GM21515 (cell line): ENCODE measurements at regions not wholly inside any gene's neighbourhood (a gene's known extent, or its start where the extent isn't known, plus 50 kb on each side); places are given as distances from the start of the nearest gene placed in this dataset.
"Not testable (repeated sequence)": the region's sequence is repeated elsewhere in the genome, so short reads cannot be mapped to it uniquely, and the experiment has no call there.

ENCODE experiments used
- ATAC-seq: cut with Tn5 transposase; IDR thresholded peaks from one replicate; pipeline ENCODE4 v1.9.1; 2021; ENCODE audit not compliant: unreplicated experiment

GRCh38 chr13:54390841-54391240 is 1362.2 kb downstream of the OLFM4 start:
- ATAC-seq, result no peak

- ATAC-seq, result no peak
These were observed 1365.6 kb downstream of the OLFM4 start for GRCh38 chr13:54394085-54394700.

GRCh38 chr13:54394908-54395307 is 1366.3 kb downstream of the OLFM4 start:
- no peak for ATAC-seq

DNA sequence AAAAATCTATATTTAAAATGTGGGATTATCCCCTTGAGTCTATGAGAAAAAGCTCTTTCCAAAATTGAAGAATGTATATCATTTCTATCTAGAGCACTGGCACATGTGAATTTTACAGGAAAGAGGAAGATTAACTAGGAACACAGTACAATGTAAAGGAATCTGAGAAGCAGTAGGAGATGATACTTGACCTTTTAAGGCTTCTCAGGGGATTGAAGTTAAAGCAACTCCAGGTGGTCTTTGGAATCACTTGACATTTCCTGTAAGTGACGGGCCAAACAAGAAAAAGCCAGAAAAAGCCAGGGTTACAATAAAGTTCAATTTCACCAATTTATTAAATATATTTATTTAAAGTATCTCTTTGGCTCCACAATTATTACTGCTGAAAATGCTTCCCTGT is 1373.9 kb downstream of the OLFM4 start:
- no peak for ATAC-seq

GRCh38 chr13:54415753-54416366 is 1387.2 kb downstream of the OLFM4 start:
- ATAC-seq, result no peak

GRCh38 chr13:54422946-54423345 is 1394.3 kb downstream of the OLFM4 start:
- not testable (repeated sequence) for ATAC-seq

- no peak for ATAC-seq
These were observed 1395.7 kb downstream of the OLFM4 start for GRCh38 chr13:54424344-54424743.

- ATAC-seq, result no peak
These were observed 1405.0 kb downstream of the OLFM4 start for GRCh38 chr13:54433493-54434206.

DNA sequence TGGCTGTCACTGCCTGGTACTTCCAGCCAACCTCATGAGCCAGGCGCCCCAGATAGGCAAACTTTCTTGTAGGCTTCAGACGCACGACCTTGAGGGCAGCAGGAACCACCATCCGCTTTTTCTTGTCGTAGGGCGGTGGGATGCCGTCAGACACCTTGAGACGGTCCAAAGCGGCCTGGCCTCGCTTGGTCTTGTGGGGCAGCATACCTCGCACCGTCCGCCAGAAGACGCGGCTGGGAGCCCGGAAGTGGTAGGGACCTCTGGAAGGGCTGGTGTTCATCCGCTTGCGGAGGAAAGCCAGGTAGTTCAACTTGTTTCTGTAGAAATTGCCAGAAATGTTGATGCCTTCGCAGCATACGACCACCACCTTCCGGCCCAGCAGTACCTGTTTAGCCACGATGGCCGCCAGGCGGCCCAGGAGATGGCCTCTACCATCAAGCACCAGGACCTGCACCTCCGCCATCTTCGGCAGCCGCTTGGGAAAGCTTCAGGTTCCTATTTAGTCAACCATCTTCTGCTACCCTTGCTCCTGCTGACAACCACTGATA is 1412.3 kb downstream of the OLFM4 start:
- ATAC-seq, result not testable (repeated sequence)

DNA sequence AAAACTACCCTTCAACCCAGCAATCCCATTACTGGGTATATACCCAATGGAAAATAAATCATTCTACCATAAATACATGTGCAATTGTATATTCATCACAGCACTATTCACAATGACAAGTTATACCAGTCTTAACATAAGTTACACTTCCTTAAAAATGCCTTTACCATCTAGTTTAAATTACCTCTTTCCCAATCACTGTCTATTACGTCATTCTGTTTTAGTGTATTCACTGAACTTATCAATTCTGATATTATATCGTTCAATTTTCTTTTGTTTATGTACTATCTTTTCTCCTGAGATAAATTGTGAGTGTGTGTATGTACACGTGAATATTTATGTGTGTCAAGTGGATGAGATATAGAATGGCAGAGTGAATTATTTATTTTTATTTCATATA is 1416.8 kb downstream of the OLFM4 start:
- ATAC-seq, result no peak

DNA sequence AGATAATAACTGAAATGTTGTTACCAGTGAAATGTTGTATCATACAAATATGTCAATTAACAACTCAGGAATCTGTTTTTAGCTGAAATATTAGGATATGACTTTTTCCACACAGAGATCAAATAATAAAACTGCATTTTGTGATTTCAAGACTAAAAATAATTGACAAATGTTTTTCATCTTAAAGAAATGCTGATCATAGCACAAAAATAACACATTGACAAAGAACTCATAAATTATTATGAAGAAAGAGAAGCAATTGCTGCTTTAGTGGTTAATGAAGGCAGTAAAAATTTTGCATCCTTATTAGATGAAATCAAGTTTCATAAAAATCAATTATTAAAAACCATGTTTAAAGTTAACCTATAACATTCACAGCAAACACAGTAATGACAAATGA is 1417.3 kb downstream of the OLFM4 start:
- ATAC-seq, result no peak

- no peak for ATAC-seq
These were observed 1421.3 kb downstream of the OLFM4 start for GRCh38 chr13:54449922-54450321.

DNA sequence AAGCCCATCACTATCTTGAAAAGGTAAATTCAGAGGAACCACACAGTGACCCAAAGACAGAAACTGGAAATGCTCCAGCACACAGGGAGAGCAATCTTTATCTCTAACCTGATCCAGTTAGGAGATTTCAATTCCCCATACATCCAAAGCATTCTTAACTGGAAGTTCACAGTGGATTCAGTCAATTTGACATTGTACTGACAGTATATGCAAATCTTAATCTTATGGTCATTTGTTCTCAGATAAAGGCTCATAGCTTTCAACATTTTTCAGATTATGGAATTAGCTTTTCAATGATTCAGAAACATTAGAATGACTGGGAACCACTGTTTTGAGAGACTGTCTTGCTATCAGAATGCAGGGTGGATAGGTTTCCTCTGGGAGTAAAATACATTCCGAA is 1455.6 kb downstream of the OLFM4 start:
- no peak for ATAC-seq

DNA sequence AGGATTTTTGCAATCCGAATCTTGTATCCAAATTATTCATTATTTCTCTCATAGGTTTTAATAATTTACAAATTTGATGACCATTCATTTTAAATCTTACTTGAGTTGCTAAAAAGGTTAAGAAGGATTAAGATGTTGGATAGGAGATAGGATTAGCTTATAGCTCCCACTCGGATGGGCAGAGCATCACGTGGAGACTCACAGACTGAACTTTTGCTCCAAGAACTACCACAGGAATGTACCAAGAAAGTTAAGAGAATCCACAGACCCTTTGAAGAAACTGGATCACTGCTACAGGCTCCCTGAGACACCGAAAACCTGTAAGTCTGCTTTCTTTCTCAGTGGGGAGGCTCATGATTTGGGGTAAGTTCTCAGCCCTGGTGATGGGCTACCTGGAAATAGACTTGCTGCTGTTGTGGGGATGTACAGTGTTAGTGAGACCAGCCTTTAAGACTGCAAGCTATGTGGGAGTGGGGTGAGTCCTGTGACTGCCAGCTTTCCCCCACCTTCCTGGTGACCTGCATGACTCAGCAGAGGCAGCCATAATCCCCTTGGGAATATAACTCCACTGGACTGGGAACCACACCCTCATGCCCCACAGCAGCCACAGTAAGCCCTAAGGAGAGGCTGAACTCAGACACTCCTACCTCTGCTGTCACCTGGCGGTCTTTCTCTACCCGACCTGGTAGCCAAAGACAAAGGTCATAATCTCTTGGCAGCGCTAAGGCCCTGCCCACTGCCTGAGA is 1458.0 kb downstream of the OLFM4 start:
- no peak for ATAC-seq

DNA sequence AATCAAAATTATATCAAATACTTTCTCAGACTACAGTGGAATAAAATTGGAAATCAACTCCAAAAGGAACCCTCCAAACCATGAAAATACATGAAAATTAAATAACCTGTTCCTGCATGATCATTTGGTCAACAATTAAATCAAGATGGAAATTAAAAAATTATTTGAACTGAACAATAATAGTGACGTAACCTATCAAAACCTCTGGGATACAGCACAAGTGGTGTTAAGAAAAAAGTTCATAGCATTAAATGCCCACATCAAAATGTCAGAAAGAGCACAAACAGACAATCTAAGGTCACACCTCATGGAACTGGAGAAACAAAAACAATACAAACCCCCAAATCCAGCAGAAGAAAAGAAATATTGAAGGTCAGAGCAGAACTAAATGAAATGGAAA is 1460.7 kb downstream of the OLFM4 start:
- ATAC-seq, result no peak

GRCh38 chr13:54492995-54493394 is 1464.4 kb downstream of the OLFM4 start:
- ATAC-seq, result no peak

DNA sequence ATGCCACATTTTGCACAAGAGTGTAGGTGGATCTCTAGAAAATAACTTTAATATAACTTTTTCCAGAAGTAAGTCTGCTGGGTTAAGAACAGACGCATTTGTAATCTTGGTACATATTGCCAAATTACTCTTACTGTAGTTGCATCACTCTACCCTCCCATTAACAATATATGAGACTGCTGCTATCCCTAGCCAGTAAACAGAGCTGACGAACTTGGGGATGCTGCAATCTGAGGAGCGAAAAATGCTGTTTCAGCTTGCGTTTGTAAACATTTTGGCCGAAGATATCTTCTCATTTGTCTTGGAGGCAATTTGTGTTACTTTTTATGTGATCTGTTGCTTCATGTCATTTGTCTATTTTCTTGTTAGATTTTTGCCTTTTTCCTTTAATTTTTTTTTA is 1482.8 kb downstream of the OLFM4 start:
- no peak for ATAC-seq

DNA sequence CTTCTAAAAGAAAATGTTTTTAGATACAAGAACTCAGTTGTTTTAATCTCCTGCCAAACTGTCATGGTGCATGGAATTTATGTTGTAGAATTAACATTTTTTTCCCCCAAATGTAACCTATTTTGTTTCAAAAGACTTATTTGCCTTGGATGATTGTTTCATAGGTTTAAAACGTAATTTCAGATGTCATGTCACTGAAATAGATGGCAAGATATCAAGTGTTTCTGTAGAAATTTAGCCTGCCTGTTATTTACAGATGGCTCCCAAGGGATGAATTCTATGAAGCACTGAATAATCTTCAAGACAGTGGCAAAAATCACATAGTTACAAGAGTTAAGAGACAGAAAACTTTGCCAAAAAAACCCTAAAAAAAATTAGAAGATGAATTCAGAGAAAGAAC is 1484.6 kb downstream of the OLFM4 start:
- ATAC-seq, result no peak

DNA sequence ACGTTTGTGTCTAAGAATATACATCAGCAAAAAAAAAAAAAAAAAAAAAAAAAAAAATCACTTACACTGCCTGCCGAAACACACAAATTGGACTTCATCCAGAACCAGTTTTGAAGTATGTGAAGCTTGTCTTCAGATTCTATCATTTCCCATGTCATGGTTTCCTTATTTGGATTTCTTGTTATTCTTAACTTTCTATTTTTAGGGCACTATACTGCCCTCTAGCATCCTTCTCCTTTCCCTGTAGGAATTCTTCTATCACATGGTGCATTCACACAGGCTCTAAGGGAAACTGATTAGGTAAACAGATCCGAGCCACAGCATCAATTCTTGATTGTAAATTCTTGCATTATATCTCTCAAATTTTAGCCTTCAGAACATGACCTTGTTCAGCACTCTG is 1507.5 kb downstream of the OLFM4 start:
- ATAC-seq, result no peak

GRCh38 chr13:54563286-54563685 is 1534.7 kb downstream of the OLFM4 start:
- no peak for ATAC-seq

- not testable (repeated sequence) for ATAC-seq
These were observed 1543.4 kb downstream of the OLFM4 start for GRCh38 chr13:54572037-54572436.
